Thymus (tissue), 11 donors: ENCODE measurements at regions not wholly inside any gene's neighbourhood (a gene's known extent, or its start where the extent isn't known, plus 50 kb on each side); places are given as distances from the start of the nearest gene placed in this dataset.
"Not testable (repeated sequence)": the region's sequence is repeated elsewhere in the genome, so short reads cannot be mapped to it uniquely, and the experiment has no call there.

Source experiments
- DNase-seq, 9 donors: peaks; one replicate each; pipeline ENCODE4 v3.0.0-alpha.2; 2013; ENCODE audit warnings: low spot score in 9 of 9, low read depth in 6 of 9, missing footprints in 1 of 9
- H3K27ac ChIP-seq, 2 donors: one replicate each; pipeline ENCODE4 v1.5.1; 2013; ENCODE audit warnings: control low read depth in 1 of 2, low read depth in 1 of 2, low read length in 1 of 2, mild to moderate bottlenecking in 1 of 2, moderate library complexity in 1 of 2
- H3K27me3 ChIP-seq, 2 donors: one replicate each; pipeline ENCODE4 v1.5.1; 2013; ENCODE audit warnings: low read length in 1 of 2; ENCODE audit not compliant: control insufficient read depth in 2 of 2, insufficient read depth in 1 of 2
- H3K36me3 ChIP-seq, 2 donors: one replicate each; pipeline ENCODE4 v1.5.1; 2013; ENCODE audit warnings: low read length in 1 of 2, mild to moderate bottlenecking in 1 of 2, moderate library complexity in 1 of 2; ENCODE audit not compliant: control insufficient read depth in 2 of 2, insufficient read depth in 2 of 2
- H3K4me1 ChIP-seq, 2 donors: one replicate each; pipeline ENCODE4 v1.5.1; 2013; ENCODE audit warnings: low read length in 2 of 2; ENCODE audit not compliant: control insufficient read depth in 2 of 2, insufficient read depth in 2 of 2
- H3K4me3 ChIP-seq, 2 donors: one replicate each; pipeline ENCODE4 v1.5.1; 2013; ENCODE audit warnings: low read length in 2 of 2, control low read depth in 1 of 2, mild to moderate bottlenecking in 1 of 2
- H3K9me3 ChIP-seq, 2 donors: one replicate each; pipeline ENCODE4 v1.5.1; 2013; ENCODE audit warnings: low read length in 1 of 2, mild to moderate bottlenecking in 1 of 2; ENCODE audit not compliant: control insufficient read depth in 2 of 2, insufficient read depth in 1 of 2
- WGBS: extraction: QIAGEN DNeasy Blood & Tissue Kit; methylation state at CpG from one replicate; pipeline ENCODE4 v1.1.7; 2013; 5-methylcytosine and 5-hydroxymethylcytosine counted together
- donor health status: healthy.

DNA sequence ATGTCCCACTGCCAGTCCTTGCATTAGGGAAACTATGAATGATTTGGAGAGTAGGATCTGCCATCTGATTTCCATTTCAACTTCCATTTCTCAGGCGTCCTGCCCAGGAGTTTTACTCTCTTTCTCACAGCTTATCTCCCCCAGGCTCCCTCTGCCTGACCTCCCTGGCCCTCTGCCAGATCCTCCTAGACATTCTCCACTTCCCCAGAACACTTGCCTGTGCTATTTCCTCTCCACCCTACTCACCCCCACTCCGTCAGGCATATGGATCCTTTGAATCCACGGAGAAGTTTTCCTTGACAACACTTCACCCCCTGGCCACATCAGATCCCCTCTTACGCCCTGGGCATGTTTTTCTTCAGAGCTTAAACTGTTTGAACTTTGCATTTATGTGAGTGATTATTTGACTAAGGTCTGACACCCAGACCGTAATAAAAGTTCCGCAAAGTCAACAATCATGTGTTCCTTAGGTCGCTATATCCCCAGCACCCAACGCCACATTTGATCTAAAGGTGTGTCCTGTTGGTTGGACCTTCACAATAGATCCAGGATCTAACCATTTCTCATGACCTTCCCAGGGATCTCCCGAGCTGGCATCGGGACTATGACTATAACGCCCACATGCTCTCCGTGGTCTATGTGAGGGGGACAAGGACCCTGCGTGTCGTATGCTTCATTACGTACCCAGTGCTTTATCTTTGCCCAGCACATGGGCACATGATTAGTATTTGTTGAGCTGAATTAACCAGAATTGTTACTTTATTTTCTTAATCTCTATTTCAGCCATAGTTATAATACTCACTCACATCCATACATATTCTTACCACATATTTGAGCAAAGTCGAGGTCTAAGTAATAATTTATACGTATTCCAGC is 255.8 kb upstream of the FOXN3 start:
- WGBS, result 92% methylated on average over 17 of the region's 17 CpGs
- no peaks in the 10 kb centered on the region for H3K36me3 ChIP-seq
- DNase-seq, result no peak

DNA sequence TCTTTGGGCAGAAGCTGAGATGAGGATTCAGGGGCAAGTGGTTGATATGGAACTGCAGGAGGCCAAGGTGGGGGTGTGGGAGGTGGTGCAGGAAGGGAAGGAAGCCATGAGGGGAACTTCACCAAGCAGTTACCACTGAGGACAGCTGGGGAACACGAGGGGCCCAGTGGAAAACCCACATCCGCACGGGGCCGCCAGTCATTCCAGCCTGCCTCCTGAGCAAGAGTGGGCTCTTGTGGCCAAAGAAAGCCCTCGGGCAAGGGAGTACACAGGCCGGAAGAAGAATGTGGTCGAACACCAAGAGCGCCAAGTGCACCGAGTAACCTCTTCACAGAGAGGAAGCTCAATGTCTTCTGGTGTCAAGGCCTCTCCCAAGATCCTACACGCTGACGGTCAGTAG is 252.2 kb upstream of the FOXN3 start:
- no peaks in the 10 kb centered on the region for H3K36me3 ChIP-seq
- peak in 5 of 9 donors; percentile 9 to 46 (median 18) for DNase-seq
- peaks cover 0 to 4% of the 10 kb centered on the region in 2 donors for H3K9me3 ChIP-seq
- H3K27me3 ChIP-seq, result no peaks in the 10 kb centered on the region
- WGBS, result 16% methylated on average over 11 of the region's 11 CpGs
- no peak overlapping the region for H3K4me3 ChIP-seq
- no peak overlapping the region for H3K27ac ChIP-seq
- peaks cover 0 to 21% of the 10 kb centered on the region in 2 donors for H3K4me1 ChIP-seq

More for the DNA sequence above, 255.8 kb upstream of the FOXN3 start:
- Histone ChIP-seq H3K4me1 (peaks cover 0 to 24% of the 10 kb centered on the region in 2 donors), H3K4me3 (no peak overlapping the region), H3K27ac (no peak overlapping the region), H3K9me3 (no peaks in the 10 kb centered on the region), H3K27me3 (no peaks in the 10 kb centered on the region)

DNA sequence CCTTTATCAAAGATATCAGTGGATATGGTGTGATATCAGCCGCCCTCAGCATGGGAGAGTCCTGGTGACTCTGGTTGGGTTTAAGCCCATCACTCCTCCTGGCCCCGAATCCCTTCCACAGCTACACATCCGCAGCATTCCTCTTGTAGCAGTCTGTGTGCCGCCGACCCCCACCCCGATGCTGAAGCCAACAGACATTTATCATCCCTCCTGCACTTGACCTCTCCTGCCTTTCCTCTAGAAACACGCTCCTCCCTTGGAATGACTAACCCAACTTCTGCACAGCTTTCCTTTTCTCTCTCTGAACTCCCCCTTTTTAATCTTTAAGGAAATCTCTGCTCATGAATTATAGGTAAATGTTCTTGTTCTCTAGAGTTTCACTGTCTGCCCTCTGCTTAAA is 250.9 kb upstream of the FOXN3 start:
- DNase-seq, result no peak
- 92% methylated on average over 7 of the region's 7 CpGs for WGBS

DNA sequence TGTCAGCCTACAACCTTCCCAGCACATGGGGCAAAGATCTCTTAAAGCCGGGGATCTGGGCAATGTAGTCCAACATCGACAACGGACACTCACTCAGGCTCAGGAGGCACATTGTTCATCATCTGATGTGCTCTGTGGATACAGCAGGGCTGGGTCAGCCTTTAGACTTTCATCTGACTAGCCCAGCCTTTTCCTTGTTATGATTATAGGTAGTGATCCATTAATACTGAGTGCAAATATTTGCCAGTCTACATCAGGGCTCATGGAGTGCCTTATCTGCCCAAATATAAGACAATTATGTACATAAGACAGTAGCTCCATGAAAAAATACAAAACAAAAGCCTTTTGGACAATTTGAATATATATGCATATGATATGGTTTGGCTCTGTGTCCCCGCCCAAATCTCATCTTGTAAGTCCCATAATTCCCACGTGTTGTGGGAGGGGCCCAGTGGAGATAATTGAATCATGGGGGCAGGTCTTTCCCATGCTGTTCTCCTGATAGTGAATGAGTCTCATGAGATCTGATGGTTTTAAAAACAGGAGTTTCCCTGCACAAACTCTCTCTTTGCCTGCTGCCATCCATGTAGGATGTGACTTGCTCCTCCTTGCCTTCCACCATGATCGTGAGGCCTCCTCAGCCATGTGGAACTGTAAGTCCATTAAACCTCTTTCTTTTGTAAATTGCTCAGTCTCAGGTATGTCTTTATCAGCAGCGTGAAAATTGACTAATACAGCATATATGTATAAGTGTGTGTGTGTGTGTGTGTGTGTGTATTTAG is 248.5 kb upstream of the FOXN3 start:
- not testable (repeated sequence) for H3K36me3 ChIP-seq, H3K9me3 ChIP-seq, H3K27me3 ChIP-seq, H3K4me3 ChIP-seq, H3K27ac ChIP-seq, DNase-seq
- WGBS, result 96% methylated on average over 7 of the region's 7 CpGs
- H3K4me1 ChIP-seq, result peaks cover 0 to 11% of the 10 kb centered on the region in 2 donors

More for the DNA sequence above, 250.9 kb upstream of the FOXN3 start:
- H3K36me3 ChIP-seq, result no peaks in the 10 kb centered on the region
- H3K27ac ChIP-seq, result no peak overlapping the region
- H3K4me1 ChIP-seq, result peaks cover 0 to 17% of the 10 kb centered on the region in 2 donors
- H3K9me3 ChIP-seq, result peaks cover 0 to 4% of the 10 kb centered on the region in 2 donors
- H3K27me3 ChIP-seq, result no peaks in the 10 kb centered on the region
- H3K4me3 ChIP-seq, result no peak overlapping the region

DNA sequence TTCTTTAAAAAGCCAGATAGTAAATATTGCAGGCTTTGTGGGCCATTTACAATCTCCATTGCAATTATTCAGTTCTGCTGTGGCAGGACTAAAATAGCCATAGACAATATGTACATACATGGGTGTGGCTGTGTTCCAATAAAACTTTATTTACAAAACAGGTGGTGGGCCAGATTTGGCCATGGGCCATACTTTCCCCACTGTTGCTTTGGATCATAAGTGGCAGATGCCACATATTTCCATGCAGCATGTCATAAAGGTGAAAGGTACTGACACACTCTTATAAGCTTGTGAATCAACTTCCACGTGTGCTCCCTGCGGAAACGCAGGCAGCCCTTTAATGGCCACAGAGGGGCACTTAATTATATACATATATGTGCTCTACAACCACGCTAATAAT is 244.4 kb upstream of the FOXN3 start:
- WGBS, result over 99% methylated on average over 4 of the region's 4 CpGs
- Histone ChIP-seq H3K9me3 (peaks cover 0 to 4% of the 10 kb centered on the region in 2 donors), H3K4me1 (no peaks in the 10 kb centered on the region), H3K4me3 (no peak overlapping the region), H3K27ac (no peak overlapping the region), H3K36me3 (no peaks in the 10 kb centered on the region), H3K27me3 (no peaks in the 10 kb centered on the region)
- DNase-seq, result no peak

DNA sequence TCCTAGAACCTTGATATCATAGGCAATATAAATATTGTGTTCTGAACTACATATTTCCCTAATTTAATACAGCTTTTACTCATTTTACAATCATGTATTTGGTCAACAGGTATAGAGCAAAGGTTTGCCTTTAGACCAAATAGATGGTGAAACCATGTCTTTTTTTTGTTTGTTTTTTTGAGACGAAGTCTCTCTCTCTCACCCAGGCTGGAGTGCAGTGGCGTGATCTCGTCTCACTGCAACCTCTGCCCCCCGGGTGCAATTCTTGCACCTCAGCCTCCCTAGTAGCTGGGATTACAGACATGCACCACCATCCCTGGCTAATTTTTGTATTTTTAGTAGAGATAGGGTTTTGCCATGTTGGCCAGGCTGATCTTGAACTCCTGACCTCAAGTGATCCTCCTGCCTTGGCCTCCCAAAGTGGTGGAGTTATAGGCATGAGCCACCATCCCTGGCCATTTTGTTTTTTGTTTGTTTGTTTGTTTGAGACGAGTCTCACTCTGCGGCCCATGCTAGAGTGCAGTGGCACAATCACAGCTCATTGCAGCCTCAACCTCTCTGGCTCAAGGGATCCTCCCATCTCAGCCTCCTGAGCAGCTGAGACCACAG is 243.7 kb upstream of the FOXN3 start:
- H3K4me3 ChIP-seq, H3K27me3 ChIP-seq, H3K36me3 ChIP-seq, H3K27ac ChIP-seq, H3K4me1 ChIP-seq, DNase-seq, H3K9me3 ChIP-seq: not testable (repeated sequence)
- WGBS, result 89% methylated on average over 6 of the region's 6 CpGs

DNA sequence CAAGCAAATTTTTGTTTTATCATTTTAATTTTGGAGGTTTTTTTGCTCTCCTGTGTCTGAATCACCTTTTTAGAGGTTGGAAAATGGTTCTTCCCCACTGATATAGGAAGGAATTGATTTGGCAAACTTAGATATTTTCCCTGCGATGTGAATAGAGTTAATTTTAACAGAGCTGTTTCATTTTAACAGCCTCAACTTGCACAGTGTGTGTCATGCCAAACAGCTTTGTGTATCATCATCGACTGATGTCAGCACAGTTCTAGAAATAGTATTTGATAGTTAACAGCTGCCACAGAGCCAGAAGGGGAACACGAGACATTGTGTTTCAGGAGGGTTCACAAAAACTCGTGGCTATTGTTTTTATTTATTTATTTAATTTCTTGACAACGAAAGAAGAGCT is 243.1 kb upstream of the FOXN3 start:
- H3K27me3 ChIP-seq, result no peaks in the 10 kb centered on the region
- no peak overlapping the region for H3K27ac ChIP-seq
- WGBS, result 92% methylated on average over 5 of the region's 5 CpGs
- peaks cover 0 to 3% of the 10 kb centered on the region in 2 donors for H3K9me3 ChIP-seq
- H3K36me3 ChIP-seq, result no peaks in the 10 kb centered on the region
- H3K4me1 ChIP-seq, result no peaks in the 10 kb centered on the region
- no peak overlapping the region for H3K4me3 ChIP-seq
- no peak for DNase-seq

DNA sequence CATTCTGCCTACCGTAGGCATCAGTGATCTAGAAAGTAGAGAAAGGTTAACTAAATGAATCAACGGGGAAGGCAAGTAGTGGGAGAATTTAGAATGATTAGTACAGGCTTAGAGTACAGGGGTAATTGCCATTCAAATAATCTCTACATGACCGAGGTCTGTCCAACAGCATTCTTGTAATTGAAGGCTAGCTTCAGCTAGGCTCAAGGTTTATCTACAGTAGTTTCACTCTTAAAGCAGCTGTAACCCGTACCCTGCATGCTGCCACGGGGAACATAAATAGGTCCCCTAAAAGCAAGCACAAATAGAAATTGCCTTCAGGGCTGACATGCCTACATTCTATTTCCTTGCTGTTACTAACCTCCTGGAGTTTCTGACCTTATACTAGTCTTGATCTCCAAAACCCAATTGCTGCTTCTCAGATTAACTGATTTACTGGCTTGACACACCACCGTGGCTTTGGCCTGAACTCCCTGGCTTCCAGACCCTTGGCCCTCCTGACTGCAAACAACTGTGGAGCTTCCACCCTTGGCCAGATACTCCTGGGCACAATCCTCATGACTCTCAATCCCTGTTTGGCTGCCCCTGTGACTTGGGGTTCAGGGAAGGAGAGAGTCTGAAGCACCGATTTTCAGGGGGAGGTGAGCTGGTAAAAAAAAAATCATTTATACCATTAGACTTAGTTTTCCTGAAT is 242.1 kb upstream of the FOXN3 start:
- no peak for DNase-seq
- Histone ChIP-seq H3K27ac (no peak overlapping the region), H3K27me3 (no peaks in the 10 kb centered on the region), H3K36me3 (no peaks in the 10 kb centered on the region), H3K4me1 (no peaks in the 10 kb centered on the region), H3K9me3 (no peaks in the 10 kb centered on the region), H3K4me3 (no peak overlapping the region)
- 97% methylated on average over 7 of the region's 7 CpGs for WGBS
